HG03045 (cell line): ENCODE measurements at regions not wholly inside any gene's neighbourhood (a gene's known extent, or its start where the extent isn't known, plus 50 kb on each side); places are given as distances from the start of the nearest gene placed in this dataset.

Experiments used
- ATAC-seq: cut with Tn5 transposase; IDR thresholded peaks from one replicate; pipeline ENCODE4 v1.9.1; 2021; ENCODE audit warnings: mild to moderate bottlenecking, moderate library complexity; ENCODE audit not compliant: unreplicated experiment

DNA sequence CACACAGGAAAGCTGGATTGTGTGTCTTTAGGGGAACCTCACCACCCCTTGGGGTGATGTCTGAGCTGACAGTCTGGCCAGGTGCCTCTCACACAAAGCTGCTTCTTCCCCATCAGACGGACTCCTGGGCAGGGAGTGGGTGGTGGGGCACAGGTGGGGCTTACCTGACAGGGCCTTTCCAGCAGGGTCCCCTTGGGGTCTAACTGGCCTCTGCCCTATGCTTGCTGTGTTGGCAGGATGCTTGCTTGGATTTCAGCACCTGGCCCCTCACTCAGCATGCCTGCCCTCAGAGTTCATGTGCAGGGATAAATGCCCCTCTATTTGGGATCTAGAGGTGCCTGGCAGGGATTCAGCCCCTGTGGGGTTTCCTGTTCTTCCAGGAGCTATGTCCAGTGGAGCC lies 496.9 kb upstream of the ZMIZ1 start:
- ATAC-seq, result no peak

DNA sequence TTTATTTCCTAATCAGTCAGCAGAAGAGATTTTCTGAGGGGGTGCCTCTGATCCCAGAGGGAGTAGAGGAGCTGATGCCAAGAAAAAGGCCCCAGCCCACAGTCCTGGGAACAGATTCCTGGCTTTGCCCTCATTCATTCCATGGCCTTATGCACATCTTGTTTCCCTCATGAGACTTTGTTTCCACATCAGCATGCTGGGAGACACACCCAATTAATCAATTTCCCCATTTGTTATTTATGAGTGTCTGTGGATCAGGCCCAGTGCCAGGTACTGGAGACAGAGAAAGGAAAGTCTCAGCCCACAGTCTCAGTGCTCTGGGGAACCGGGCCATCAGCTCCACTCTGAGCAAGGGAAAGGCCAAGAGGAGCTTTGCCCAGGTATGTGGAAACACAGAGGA lies 496.2 kb upstream of the ZMIZ1 start:
- ATAC-seq, result no peak

DNA sequence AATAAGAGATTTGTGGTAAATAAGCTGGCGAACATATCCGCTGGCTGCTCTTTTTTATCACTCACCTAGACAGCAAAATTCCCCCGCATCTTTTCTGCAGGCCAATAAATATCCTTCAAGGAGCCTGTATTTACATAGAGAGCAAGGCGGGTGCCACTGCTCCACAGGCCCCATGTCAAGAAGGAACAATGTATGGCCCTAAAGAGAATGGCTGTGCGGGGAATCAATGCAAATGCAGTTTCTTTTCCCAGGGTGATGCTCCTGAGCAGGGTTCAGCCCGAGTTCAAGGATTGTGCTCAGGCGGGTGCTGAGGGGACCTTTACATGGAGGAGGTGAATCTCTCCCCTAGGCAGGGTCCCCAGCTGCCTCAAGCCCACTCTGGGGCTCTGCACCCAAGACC lies 494.2 kb upstream of the ZMIZ1 start:
- no peak for ATAC-seq

DNA sequence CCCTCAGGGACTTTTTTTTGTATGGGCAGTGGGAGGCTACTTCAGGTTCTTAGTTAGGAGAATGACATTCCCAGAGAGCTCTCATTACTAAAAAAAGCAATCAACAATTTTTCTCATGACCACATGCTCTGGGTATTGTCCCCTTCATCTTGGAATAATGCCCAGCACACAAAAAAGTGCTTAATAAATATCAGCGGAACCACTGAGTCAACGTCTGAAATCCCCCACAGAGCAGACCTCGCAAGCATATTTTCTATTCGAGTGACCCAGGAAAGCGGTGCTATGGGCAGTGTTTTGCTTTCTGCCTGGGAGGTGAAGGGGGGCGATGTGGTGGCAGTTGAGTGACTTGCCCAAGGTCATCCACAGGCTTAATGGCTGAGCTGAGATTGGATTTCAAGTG lies 493.4 kb upstream of the ZMIZ1 start:
- no peak for ATAC-seq

- ATAC-seq, result no peak
These were observed 492.5 kb upstream of the ZMIZ1 start for GRCh38 chr10:78576276-78576675.

DNA sequence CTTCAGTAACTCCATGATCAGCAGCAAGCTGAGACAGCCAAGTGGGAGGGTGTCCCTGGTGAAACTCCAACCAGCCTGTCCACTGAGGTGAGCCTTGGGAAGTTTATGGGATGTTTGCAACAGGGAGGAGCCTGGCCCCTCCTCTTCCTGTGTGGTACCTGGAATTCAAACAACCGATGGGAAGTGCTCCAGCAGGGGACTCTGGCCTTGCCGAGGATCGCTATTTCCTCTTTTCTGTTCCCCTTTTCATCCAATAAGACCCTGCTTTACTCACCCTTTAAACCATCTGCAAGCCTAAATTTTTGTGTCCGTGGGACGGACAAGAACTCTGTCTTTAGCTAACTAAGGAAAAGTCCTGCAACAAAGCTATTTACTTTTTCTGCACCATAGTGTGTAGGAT lies 491.1 kb upstream of the ZMIZ1 start:
- no peak for ATAC-seq

DNA sequence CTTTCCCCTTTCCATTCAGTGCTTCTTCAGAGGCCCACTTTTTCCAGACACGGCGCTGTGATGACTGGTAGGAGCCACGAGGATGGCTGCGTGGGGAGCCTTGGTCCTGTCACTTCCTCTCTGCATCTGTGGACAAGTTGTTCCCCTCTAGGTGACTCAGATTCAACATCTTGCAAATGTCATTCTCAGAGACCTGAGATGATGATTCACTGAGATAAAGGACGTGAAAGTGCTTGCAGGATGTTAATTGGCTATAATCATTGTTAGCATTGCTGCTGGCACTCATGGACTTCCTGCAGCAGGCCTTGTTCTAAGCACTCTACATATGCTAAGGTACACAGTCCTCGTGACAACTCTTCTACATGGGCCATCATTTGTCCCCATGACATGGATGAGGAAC lies 489.8 kb upstream of the ZMIZ1 start:
- no peak for ATAC-seq

GRCh38 chr10:78579576-78579975 lies 489.2 kb upstream of the ZMIZ1 start:
- no peak for ATAC-seq

GRCh38 chr10:78579995-78580394 lies 488.8 kb upstream of the ZMIZ1 start:
- ATAC-seq, result no peak

DNA sequence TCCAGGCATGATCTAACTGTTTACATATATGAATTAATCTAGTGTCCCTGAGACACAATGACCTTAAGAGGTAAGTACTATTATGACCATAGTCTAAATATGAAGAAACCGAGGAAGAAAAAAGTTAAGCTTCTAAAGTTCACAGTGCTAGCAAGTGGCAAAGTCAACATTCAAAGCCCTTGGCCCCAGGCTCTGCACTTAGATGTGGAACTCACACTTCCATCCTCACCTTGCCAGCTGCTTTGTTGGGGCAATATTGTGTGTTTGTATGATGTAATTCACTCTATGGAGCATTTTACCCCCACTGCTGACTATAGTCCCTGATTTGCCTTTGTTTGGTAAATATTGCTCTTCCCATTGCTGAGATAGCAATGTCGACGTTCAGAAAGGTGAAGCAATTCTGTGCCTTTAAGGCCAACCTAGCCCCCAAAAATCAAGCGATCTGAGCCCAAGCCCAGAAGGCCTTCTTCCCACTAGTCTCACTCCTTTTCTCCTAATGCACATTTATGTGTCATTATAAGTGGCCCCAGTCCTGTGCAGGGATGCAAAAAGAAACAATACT lies 487.6 kb upstream of the ZMIZ1 start:
- no peak for ATAC-seq

- ATAC-seq, result no peak
These were observed 486.2 kb upstream of the ZMIZ1 start for GRCh38 chr10:78582540-78582939.

GRCh38 chr10:78584266-78584665 lies 484.5 kb upstream of the ZMIZ1 start:
- ATAC-seq, result no peak

DNA sequence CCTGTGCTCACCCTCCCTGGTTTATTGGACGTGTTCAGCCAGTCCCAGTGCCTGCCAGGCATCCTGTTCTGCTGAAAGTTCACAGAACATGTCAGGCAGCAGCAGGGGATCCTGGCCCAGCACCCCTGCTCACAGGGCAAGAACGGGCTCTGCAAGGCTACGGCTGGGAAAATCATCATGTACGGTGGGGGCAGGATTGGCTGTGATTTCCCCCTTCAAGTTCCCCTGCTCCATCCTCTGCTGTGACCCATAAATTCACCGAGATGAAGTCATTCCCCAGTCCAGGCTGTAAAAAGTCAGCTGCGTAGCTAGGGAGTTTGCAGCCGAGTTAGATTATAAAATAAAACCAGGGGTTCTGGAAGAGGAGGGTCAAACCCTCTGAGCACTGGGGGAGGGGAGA lies 484.1 kb upstream of the ZMIZ1 start:
- ATAC-seq, result no peak

GRCh38 chr10:78585952-78586351 lies 482.8 kb upstream of the ZMIZ1 start:
- ATAC-seq, result no peak

GRCh38 chr10:78588194-78588811 lies 480.5 kb upstream of the ZMIZ1 start:
- no peak for ATAC-seq

GRCh38 chr10:78589687-78590086 lies 479.1 kb upstream of the ZMIZ1 start:
- ATAC-seq, result no peak

DNA sequence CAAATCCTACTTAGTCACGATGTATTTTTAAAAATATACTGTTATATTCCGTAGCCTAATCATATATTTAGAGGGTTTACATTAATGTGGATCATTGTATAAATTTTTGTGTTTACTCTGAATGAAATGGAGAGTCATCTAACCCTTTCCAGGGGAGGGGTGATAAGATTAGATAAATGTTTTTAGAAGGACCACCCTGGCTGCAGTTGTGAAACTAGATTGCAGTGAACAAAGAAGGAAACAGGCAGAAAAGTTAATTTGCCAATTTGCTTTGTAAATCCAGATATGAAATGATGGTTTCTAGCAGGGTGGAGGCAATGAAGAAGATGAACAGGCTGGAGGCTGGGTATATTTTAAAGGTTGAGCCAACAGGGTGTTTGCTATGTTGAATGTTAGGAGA lies 477.7 kb upstream of the ZMIZ1 start:
- ATAC-seq, result no peak

DNA sequence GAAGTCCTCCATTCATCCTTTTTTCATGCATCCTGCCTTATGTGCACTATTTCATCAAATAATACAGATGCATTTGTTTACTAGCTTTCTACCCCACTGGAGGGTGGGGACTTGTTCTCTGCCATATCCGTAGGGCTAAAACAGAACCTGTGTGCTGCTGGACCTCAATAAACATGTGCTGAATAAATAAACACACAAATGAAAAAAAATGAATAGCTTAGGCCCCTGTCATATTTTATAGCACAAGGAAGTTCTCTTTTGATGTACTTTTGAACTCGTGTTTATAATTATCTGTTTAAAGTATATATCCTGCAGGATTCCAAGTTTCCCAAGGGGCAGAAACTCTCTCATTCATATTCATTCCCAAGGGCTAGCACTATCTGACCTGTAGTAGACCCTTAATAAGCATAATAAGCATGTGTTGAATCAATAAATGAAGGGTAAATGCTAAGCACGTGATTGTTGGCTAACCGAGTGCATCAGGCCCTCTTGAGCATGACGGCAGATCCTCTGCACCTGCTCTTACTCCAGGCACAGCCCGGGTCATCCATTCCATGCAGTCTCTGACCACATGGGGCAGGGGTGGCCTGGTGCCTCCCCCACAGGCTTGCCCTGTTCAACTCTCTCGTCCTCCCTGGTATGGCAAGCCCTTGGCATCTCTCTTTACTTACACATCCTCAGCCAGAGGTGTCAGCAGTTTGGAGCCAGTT lies 474.1 kb upstream of the ZMIZ1 start:
- ATAC-seq, result no peak

DNA sequence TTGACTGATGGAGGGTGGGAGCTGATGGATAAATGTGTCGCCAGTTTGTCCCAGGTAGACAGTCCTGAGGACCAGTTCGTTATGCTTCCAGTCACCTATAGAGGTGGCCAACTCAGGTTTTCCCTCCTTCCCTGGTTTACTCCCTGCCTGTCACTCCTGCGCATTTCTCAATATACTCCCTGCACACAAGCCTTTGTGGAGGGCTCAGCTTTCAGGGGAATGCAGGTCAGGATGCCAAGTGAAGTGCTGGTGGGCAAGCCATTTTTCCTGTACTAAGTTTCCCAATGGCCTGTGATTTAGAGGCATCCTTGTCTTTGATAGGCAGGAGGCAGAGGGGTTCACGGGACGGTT lies 473.5 kb upstream of the ZMIZ1 start:
- ATAC-seq, result no peak

- no peak for ATAC-seq
These were observed 472.2 kb upstream of the ZMIZ1 start for GRCh38 chr10:78596556-78596955.

DNA sequence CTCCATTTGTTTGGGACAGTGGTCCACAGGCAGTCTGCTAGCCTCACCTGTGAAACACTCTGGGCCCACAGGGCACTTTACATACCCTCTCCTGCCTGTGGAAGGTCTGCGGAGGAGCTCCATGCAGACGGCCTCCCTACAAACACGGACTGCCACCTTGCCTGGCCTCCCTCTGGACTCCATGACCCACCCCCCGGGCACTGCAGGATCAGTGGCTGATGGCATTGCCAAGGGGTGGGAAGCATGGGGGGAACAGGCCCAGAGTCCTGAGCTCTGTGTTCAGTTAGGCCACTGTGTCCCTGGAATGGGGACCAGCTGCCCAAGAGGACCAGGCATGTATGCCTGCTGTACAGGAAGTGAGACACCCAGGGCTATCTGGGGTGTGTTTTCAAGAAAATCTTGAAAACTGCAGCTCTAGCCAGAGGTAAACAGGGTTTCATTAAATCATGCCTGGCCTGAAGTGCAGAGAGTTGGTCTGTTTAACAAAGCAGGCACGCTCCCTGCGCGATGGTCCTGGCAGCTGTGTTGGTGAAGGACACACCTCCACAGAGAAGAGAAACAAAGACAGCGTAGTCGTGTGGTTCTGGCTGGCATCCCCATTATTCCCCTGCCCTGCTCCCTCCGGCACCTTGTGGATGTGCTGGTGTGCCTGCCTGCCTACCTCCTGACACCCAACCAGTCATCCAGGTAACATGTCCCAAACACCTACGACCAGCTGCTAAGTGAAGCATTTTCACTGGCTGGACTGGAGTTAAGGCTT lies 470.8 kb upstream of the ZMIZ1 start:
- no peak for ATAC-seq
